GM12878 (cell line): ENCODE measurements at regions not wholly inside any gene's neighbourhood (a gene's known extent, or its start where the extent isn't known, plus 50 kb on each side); places are given as distances from the start of the nearest gene placed in this dataset.

ENCODE experiments used
- ATAC-seq: fragments of 200-7000 bp; cut with Tn5 transposase; 3 replicates; pipeline ENCODE4 v1.9.1; 2020; ENCODE audit warnings: mild to moderate bottlenecking, moderate library complexity
- BruUV-seq: library from RNA; stranded (reverse); fragments of 400-500 nt; replicated peaks from 2 replicates; lab custom pipeline; 2021; lab: Mats Ljungman, UMichigan
- CTCF ChIA-PET: fragments of 300-600 bp; sonication (Branson Sonifier 250); formaldehyde crosslinking; extraction: SDS; loops from one replicate; lab custom pipeline; 2021; ENCODE audit warnings: inconsistent platforms; lab: Yijun Ruan, JAX
- POLR2A ChIA-PET: fragments of 350-600 bp; formaldehyde crosslinking; extraction: SDS; loops from one replicate; lab custom pipeline; 2021; ENCODE audit warnings: inconsistent platforms; lab: Charles Lee
- RAD21 ChIA-PET: fragments of 300-600 bp; sonication (Branson Sonifier 250); formaldehyde crosslinking; loops from one replicate; lab custom pipeline; 2023; ENCODE audit warnings: antibody characterized with exemption; ENCODE audit not compliant: unreplicated experiment; lab: Charles Lee
- SMC1A ChIA-PET: fragments of 300-600 bp; sonication (Branson Sonifier 250); formaldehyde crosslinking; loops from one replicate; lab custom pipeline; 2023; ENCODE audit not compliant: unreplicated experiment, uncharacterized antibody; lab: Charles Lee
- DNase-seq: peaks from one replicate; pipeline ENCODE4 v3.0.0-alpha.2; 2011; ENCODE audit warnings: low read depth, low spot score
- FAIRE-seq: peaks from 3 replicates; lab custom pipeline; 2011; peaks lifted over from hg19 to GRCh38; lab: Jason Lieb, UNC
- H2AFZ ChIP-seq: 2 replicates; pipeline ENCODE4 v1.6.0; 2011; ENCODE audit warnings: low read depth, low read length, control low read depth; ENCODE audit not compliant: control insufficient read depth
- H3K27ac ChIP-seq: 2 replicates; pipeline ENCODE4 v1.5.1; 2011; ENCODE audit warnings: control low read depth; ENCODE audit not compliant: control insufficient read depth, insufficient read depth
- H3K27me3 ChIP-seq, 2 experiments: replicated peaks in 1 of 2; 2 replicates each; pipeline versions ENCODE4 v1.6.0 to v1.6.1; 2011; ENCODE audit warnings: low read length in 1 of 2; ENCODE audit not compliant: control insufficient read depth in 2 of 2, insufficient read depth in 2 of 2
- H3K36me3 ChIP-seq, 2 experiments: 2 replicates each; pipeline ENCODE4 v1.5.1; 2011; ENCODE audit warnings: low read length in 1 of 2; ENCODE audit not compliant: control insufficient read depth in 2 of 2, insufficient read depth in 2 of 2
- H3K4me1 ChIP-seq: 2 replicates; pipeline ENCODE4 v1.6.1; 2011; ENCODE audit warnings: mild to moderate bottlenecking, low read length, moderate library complexity, mixed read lengths; ENCODE audit not compliant: control insufficient read depth, insufficient read depth
- H3K4me2 ChIP-seq: 2 replicates; pipeline ENCODE4 v1.6.0; 2011; ENCODE audit warnings: control low read depth; ENCODE audit not compliant: control insufficient read depth, insufficient read depth
- H3K4me3 ChIP-seq: fragments of 200-600 bp; sonication (generic); 2 replicates; pipeline ENCODE4 v1.5.1; 2016
- H3K79me2 ChIP-seq: 2 replicates; pipeline ENCODE4 v1.6.0; 2011; ENCODE audit warnings: low read length; ENCODE audit not compliant: control insufficient read depth, insufficient read depth
- H3K9ac ChIP-seq: 2 replicates; pipeline ENCODE4 v1.8.0; 2011; ENCODE audit warnings: low read length, control low read depth, mixed read lengths; ENCODE audit not compliant: control insufficient read depth, insufficient read depth
- H3K9me3 ChIP-seq: replicated peaks from 3 replicates; pipeline ENCODE4 v1.5.1; 2011; ENCODE audit warnings: mild to moderate bottlenecking, low read length; ENCODE audit not compliant: control insufficient read depth, insufficient read depth
- H4K20me1 ChIP-seq: 2 replicates; pipeline ENCODE4 v1.6.0; 2011; ENCODE audit not compliant: control insufficient read depth, insufficient read depth
- BCL3 ChIP-seq: IDR thresholded peaks from 2 replicates; pipeline ENCODE4 v1.6.1; 2011; ENCODE audit warnings: borderline replicate concordance, low read depth, mild to moderate bottlenecking, moderate library complexity, low read length; ENCODE audit not compliant: insufficient read depth, poor library complexity, severe bottlenecking
- ETV6 ChIP-seq, 2 experiments: fragments of 450-650 bp in 1 of 2; IDR thresholded peaks in 1 of 2; conservative IDR thresholded peaks in 1 of 2; 2 replicates each; pipeline ENCODE4 v1.6.1; 2014; ENCODE audit warnings: antibody characterized with exemption in 1 of 2, borderline replicate concordance in 1 of 2, low read depth in 1 of 2, mild to moderate bottlenecking in 1 of 2, moderate library complexity in 1 of 2
- JUNB ChIP-seq: IDR thresholded peaks from 2 replicates; pipeline ENCODE4 v1.6.1; 2016; ENCODE audit warnings: antibody characterized with exemption, mild to moderate bottlenecking
- KDM1A ChIP-seq: fragments of 200-600 bp; sonication (generic); IDR thresholded peaks from 2 replicates; pipeline ENCODE4 v1.6.1; 2016; ENCODE audit warnings: borderline replicate concordance
- MTA3 ChIP-seq: IDR thresholded peaks from 2 replicates; pipeline ENCODE4 v1.6.1; 2012; ENCODE audit warnings: low read length, inconsistent platforms, borderline replicate concordance
- NBN ChIP-seq: fragments of 450-650 bp; IDR thresholded peaks from 2 replicates; pipeline ENCODE4 v1.6.1; 2016
- NFYB ChIP-seq: IDR thresholded peaks from 2 replicates; pipeline ENCODE4 v1.6.1; 2011; ENCODE audit warnings: low read depth, mild to moderate bottlenecking, low read length, improper control_type of control experiment, moderate library complexity; ENCODE audit not compliant: insufficient read depth
- PAX5 ChIP-seq: IDR thresholded peaks from 2 replicates; pipeline ENCODE4 v1.6.1; 2011; ENCODE audit warnings: low read depth, low read length, borderline replicate concordance
- POLR2AphosphoS2 ChIP-seq: IDR thresholded peaks from 2 replicates; pipeline ENCODE4 v1.6.1; 2011; ENCODE audit warnings: low read depth, mild to moderate bottlenecking, low read length, improper control_type of control experiment, moderate library complexity
- SMARCA5 ChIP-seq: fragments of 450-650 bp; IDR thresholded peaks from 2 replicates; pipeline ENCODE4 v1.6.1; 2017; ENCODE audit warnings: mild to moderate bottlenecking
- SUPT20H ChIP-seq: IDR thresholded peaks from 2 replicates; pipeline ENCODE4 v1.6.1; 2011; ENCODE audit warnings: low read depth, mild to moderate bottlenecking, low read length, moderate library complexity, borderline replicate concordance; ENCODE audit not compliant: control insufficient read depth
- SUZ12 ChIP-seq: fragments of 200-600 bp; sonication (generic); IDR thresholded peaks from one replicate; pipeline ENCODE4 v1.6.1; 2018; ENCODE audit warnings: antibody characterized with exemption, mild to moderate bottlenecking; ENCODE audit not compliant: unreplicated experiment
- WGBS: methylation state at CpG from one replicate; pipeline ENCODE4 v1.1.6; 2016; ENCODE audit warnings: low lambda C conversion rate; ENCODE audit not compliant: insufficient replicate concordance, insufficient coverage; ENCODE audit errors: missing lambda C conversion rate; 5-methylcytosine and 5-hydroxymethylcytosine counted together
- in situ Hi-C: fragments of 300-500 bp; cut with MboI; formaldehyde crosslinking; loops from 9 replicates; pipeline ENCODE4 v1.14.3; 2018; ENCODE audit warnings: mixed read lengths
- intact Hi-C: fragments of 100-400 bp; cut with micrococcal nuclease; formaldehyde crosslinking; loops from one replicate; pipeline ENCODE4 v1.14.2; 2022; ENCODE audit not compliant: unreplicated experiment
- TF ChIP-seq, protein P1 (sequence below): IDR thresholded peaks from 2 replicates; pipeline ENCODE4 v1.6.1; 2012; ENCODE audit warnings: improper control_type of control experiment, low read depth, low read length; ENCODE audit not compliant: insufficient replicate concordance

GRCh38 chr18:78925557-78926242 lies 53.9 kb upstream of the SALL3 start:
- Histone ChIP-seq H3K79me2 (no peaks in the 10 kb centered on the region), H3K4me1 (no peaks in the 10 kb centered on the region), H3K4me2 (no peak overlapping the region), H3K36me3 (no peaks in the 10 kb centered on the region), H3K27me3 (no peaks in the 10 kb centered on the region), H2AFZ (no peak overlapping the region), H3K9me3 (no peaks in the 10 kb centered on the region; the same call in 2 of the 3 replicates), H3K9ac (no peak overlapping the region), H4K20me1 (no peaks in the 10 kb centered on the region), H3K27ac (no peak overlapping the region), H3K4me3 (no peak overlapping the region)
- in situ Hi-C loops = no loop called here
- TF ChIP-seq SUZ12 = no peak
- TF ChIP-seq BCL3 = no peak
- TF ChIP-seq MTA3 = no peak
- TF ChIP-seq NFYB = no peak
- TF ChIP-seq, protein P1, sequence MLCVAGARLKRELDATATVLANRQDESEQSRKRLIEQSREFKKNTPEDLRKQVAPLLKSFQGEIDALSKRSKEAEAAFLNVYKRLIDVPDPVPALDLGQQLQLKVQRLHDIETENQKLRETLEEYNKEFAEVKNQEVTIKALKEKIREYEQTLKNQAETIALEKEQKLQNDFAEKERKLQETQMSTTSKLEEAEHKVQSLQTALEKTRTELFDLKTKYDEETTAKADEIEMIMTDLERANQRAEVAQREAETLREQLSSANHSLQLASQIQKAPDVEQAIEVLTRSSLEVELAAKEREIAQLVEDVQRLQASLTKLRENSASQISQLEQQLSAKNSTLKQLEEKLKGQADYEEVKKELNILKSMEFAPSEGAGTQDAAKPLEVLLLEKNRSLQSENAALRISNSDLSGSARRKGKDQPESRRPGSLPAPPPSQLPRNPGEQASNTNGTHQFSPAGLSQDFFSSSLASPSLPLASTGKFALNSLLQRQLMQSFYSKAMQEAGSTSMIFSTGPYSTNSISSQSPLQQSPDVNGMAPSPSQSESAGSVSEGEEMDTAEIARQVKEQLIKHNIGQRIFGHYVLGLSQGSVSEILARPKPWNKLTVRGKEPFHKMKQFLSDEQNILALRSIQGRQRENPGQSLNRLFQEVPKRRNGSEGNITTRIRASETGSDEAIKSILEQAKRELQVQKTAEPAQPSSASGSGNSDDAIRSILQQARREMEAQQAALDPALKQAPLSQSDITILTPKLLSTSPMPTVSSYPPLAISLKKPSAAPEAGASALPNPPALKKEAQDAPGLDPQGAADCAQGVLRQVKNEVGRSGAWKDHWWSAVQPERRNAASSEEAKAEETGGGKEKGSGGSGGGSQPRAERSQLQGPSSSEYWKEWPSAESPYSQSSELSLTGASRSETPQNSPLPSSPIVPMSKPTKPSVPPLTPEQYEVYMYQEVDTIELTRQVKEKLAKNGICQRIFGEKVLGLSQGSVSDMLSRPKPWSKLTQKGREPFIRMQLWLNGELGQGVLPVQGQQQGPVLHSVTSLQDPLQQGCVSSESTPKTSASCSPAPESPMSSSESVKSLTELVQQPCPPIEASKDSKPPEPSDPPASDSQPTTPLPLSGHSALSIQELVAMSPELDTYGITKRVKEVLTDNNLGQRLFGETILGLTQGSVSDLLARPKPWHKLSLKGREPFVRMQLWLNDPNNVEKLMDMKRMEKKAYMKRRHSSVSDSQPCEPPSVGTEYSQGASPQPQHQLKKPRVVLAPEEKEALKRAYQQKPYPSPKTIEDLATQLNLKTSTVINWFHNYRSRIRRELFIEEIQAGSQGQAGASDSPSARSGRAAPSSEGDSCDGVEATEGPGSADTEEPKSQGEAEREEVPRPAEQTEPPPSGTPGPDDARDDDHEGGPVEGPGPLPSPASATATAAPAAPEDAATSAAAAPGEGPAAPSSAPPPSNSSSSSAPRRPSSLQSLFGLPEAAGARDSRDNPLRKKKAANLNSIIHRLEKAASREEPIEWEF = no peak
- no peak for TF ChIP-seq ETV6 (conservative IDR thresholded peaks at IDR 0.05 in 1 of 2, IDR thresholded peaks at IDR 0.05 in 1 of 2; ENCODE audit: borderline replicate concordance in 1 of 2, low read depth in 1 of 2)
- no peak for TF ChIP-seq SMARCA5
- TF ChIP-seq NBN = no peak
- TF ChIP-seq KDM1A = no peak
- no peak for TF ChIP-seq POLR2AphosphoS2
- TF ChIP-seq JUNB = no peak
- TF ChIP-seq SUPT20H = no peak
- TF ChIP-seq PAX5 = no peak
- ChIA-PET SMC1A (no interaction called here), CTCF (no interaction called here), RAD21 (no interaction called here), POLR2A (no interaction called here)
- no TSS peak for BruUV-seq
- WGBS = 79% methylated on average over 47 of the region's 52 CpGs
- intact Hi-C loops = no loop called here
- no peak for DNase-seq
- no peak for FAIRE-seq
- ATAC-seq = no peak
